CD4-positive, alpha-beta T cell (primary cell): ENCODE measurements at regions not wholly inside any gene's neighbourhood (a gene's known extent, or its start where the extent isn't known, plus 50 kb on each side); places are given as distances from the start of the nearest gene placed in this dataset.

Experiments
- ATAC-seq: fragments of 200-7000 bp; cut with Tn5 transposase; one replicate; pipeline ENCODE4 v1.10.0; 2022; ENCODE audit warnings: mild to moderate bottlenecking; ENCODE audit not compliant: poor library complexity
- CTCF ChIA-PET: fragments of 350-600 bp; sonication (Branson Sonifier 250); formaldehyde crosslinking; loops from one replicate; lab custom pipeline; 2021; ENCODE audit warnings: antibody characterized with exemption, inconsistent platforms; lab: Charles Lee
- POLR2A ChIA-PET: fragments of 350-600 bp; sonication (Branson Sonifier 250); formaldehyde crosslinking; loops from one replicate; lab custom pipeline; 2021; ENCODE audit warnings: antibody characterized with exemption, inconsistent platforms; lab: Charles Lee
- DNase-seq, 14 experiments: peaks; one replicate each; pipeline ENCODE4 v3.0.0-alpha.2; 2013 to 2020; ENCODE audit warnings: mixed read lengths in 2 of 14
- H3K27ac ChIP-seq, 2 donors: one replicate each; pipeline versions ENCODE4 v1.5.1 to v1.7.0; 2013; ENCODE audit warnings: low read length in 2 of 2, low read depth in 1 of 2, mild to moderate bottlenecking in 1 of 2
- H3K27me3 ChIP-seq, 2 experiments: 1 replicate in 1 of 2; 2 replicates in 1 of 2; pipeline versions ENCODE4 v1.6.1 to v1.7.0; 2013; ENCODE audit warnings: low read length in 2 of 2, control low read depth in 1 of 2, mild to moderate bottlenecking in 1 of 2, moderate library complexity in 1 of 2; ENCODE audit not compliant: insufficient read depth in 2 of 2, control insufficient read depth in 1 of 2
- H3K36me3 ChIP-seq: one replicate; pipeline ENCODE4 v1.6.1; 2013; ENCODE audit warnings: low read length, control low read depth; ENCODE audit not compliant: insufficient read depth
- H3K4me1 ChIP-seq: one replicate; pipeline ENCODE4 v1.6.1; 2013; ENCODE audit warnings: low read length, control low read depth; ENCODE audit not compliant: insufficient read depth
- H3K4me3 ChIP-seq: one replicate; pipeline ENCODE4 v1.5.1; 2013; ENCODE audit warnings: mild to moderate bottlenecking, low read length, moderate library complexity
- H3K9me3 ChIP-seq, 2 experiments: 1 replicate in 1 of 2; 2 replicates in 1 of 2; pipeline versions ENCODE4 v1.6.1 to v1.7.0; 2013; ENCODE audit warnings: low read length in 2 of 2, mild to moderate bottlenecking in 2 of 2, control low read depth in 1 of 2, moderate library complexity in 1 of 2; ENCODE audit not compliant: control insufficient read depth in 1 of 2, insufficient read depth in 1 of 2
- H3K27ac Mint-ChIP-seq: one replicate; pipeline ENCODE4 v1.8.0; 2020; ENCODE audit warnings: mixed read lengths
- H3K27me3 Mint-ChIP-seq: one replicate; pipeline ENCODE4 v1.8.0; 2021; ENCODE audit warnings: mixed read lengths
- H3K36me3 Mint-ChIP-seq: one replicate; pipeline ENCODE4 v1.8.0; 2021; ENCODE audit warnings: low read depth, mixed read lengths
- H3K4me1 Mint-ChIP-seq: one replicate; pipeline ENCODE4 v1.8.0; 2021; ENCODE audit warnings: low read depth, mixed read lengths
- H3K4me3 Mint-ChIP-seq: one replicate; pipeline ENCODE4 v1.8.0; 2020; ENCODE audit warnings: mild to moderate bottlenecking, mixed read lengths
- H3K9me3 Mint-ChIP-seq: one replicate; pipeline ENCODE4 v1.8.0; 2020; ENCODE audit warnings: mixed read lengths
- intact Hi-C, 2 experiments: fragments of 100-400 bp; cut with DNase I in 1 of 2; cut with micrococcal nuclease in 1 of 2; formaldehyde crosslinking; loops; one replicate each; pipeline versions ENCODE4 v1.15.1 to v1.9.0; 2023 to 2025; cut with DNase I, micrococcal nuclease
- TF ChIP-seq, protein P1 (sequence below): fragments of 200-600 bp; IDR thresholded peaks from one replicate; pipeline ENCODE4 v1.8.0; 2022; ENCODE audit warnings: antibody characterized with exemption, mild to moderate bottlenecking

DNA sequence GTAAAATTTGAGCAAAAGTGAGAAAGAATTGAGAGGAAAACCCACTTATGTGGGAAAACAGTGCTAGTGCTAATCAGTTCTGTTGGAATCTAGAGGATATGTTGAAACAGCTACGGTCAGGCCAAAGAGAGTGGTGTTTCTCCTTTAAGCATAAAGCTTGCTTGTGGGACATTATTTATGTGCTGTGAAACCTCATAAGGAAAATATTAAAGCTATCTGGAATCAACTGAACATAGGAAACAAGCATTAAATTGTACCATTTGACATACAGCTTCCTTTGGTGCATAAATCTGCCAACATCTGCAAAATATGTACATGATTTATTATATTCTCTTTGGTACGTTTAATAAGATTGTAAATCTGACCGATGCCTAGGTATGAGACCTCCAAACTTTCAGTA is 182.5 kb upstream of the PDE10A start:
- POLR2A ChIA-PET, result no interaction called here
- CTCF ChIA-PET, result no interaction called here

DNA sequence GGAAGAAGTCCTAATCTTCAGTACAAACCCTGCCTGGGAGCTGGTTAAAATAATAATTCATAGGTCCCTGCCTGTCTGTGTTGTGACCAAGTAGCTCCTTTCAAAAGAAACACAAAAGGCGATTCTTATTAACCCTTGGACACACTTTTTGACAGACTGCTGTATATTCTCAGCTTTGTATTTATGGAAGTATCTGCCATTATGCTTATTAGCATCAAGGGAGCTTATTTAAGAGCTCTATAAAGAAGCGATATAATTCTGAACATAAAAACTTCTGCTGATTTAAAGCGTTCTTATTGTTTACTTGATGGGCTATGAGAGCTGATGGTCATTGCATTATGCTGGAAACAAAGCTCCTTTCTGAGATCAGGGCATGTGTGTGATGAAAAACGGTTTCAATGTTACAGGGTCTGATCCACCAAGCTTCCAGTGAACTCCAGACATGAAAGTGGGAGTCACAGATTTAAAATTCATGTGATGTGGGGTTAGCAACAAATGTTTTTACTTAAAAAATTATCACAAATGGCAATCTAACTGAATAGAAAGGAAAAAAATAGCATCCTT is 181.8 kb upstream of the PDE10A start:
- DNase-seq (no peak), ATAC-seq (no peak)
- ChIA-PET POLR2A (no interaction called here), CTCF (no interaction called here)
- no peak overlapping the region for H3K27ac Mint-ChIP-seq
- Histone ChIP-seq H3K27me3 (peaks cover 37 to 51% of the 10 kb centered on the region in 2 experiments), H3K4me3 (no peak overlapping the region), H3K9me3 (peaks cover 0 to 12% of the 10 kb centered on the region in 2 experiments), H3K4me1 (peaks cover 4% of the 10 kb centered on the region), H3K36me3 (no peaks in the 10 kb centered on the region), H3K27ac (no peak overlapping the region)
- no peaks in the 10 kb centered on the region for H3K9me3 Mint-ChIP-seq
- no peaks in the 10 kb centered on the region for H3K36me3 Mint-ChIP-seq
- intact Hi-C loops, result no loop called here
- TF ChIP-seq, protein P1, sequence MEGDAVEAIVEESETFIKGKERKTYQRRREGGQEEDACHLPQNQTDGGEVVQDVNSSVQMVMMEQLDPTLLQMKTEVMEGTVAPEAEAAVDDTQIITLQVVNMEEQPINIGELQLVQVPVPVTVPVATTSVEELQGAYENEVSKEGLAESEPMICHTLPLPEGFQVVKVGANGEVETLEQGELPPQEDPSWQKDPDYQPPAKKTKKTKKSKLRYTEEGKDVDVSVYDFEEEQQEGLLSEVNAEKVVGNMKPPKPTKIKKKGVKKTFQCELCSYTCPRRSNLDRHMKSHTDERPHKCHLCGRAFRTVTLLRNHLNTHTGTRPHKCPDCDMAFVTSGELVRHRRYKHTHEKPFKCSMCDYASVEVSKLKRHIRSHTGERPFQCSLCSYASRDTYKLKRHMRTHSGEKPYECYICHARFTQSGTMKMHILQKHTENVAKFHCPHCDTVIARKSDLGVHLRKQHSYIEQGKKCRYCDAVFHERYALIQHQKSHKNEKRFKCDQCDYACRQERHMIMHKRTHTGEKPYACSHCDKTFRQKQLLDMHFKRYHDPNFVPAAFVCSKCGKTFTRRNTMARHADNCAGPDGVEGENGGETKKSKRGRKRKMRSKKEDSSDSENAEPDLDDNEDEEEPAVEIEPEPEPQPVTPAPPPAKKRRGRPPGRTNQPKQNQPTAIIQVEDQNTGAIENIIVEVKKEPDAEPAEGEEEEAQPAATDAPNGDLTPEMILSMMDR, result no peak
- no peak overlapping the region for H3K4me3 Mint-ChIP-seq
- H3K27me3 Mint-ChIP-seq, result peaks cover 62% of the 10 kb centered on the region
- H3K4me1 Mint-ChIP-seq, result peaks cover 4% of the 10 kb centered on the region

More for the DNA sequence above, 182.5 kb upstream of the PDE10A start:
- intact Hi-C loops, result no loop called here
- peaks cover 37 to 56% of the 10 kb centered on the region in 2 experiments for H3K27me3 ChIP-seq
- peaks cover 0 to 12% of the 10 kb centered on the region in 2 experiments for H3K9me3 ChIP-seq
- no peaks in the 10 kb centered on the region for H3K36me3 Mint-ChIP-seq
- TF ChIP-seq, protein P1, result no peak
- no peak overlapping the region for H3K27ac ChIP-seq
- peaks cover 10% of the 10 kb centered on the region for H3K4me1 Mint-ChIP-seq
- no peaks in the 10 kb centered on the region for H3K9me3 Mint-ChIP-seq
- ATAC-seq (no peak), DNase-seq (no peak)
- peaks cover 10% of the 10 kb centered on the region for H3K4me1 ChIP-seq
- no peak overlapping the region for H3K4me3 Mint-ChIP-seq
- H3K27me3 Mint-ChIP-seq, result peaks cover 63% of the 10 kb centered on the region
- H3K36me3 ChIP-seq, result no peaks in the 10 kb centered on the region
- no peak overlapping the region for H3K4me3 ChIP-seq
- H3K27ac Mint-ChIP-seq, result no peak overlapping the region

DNA sequence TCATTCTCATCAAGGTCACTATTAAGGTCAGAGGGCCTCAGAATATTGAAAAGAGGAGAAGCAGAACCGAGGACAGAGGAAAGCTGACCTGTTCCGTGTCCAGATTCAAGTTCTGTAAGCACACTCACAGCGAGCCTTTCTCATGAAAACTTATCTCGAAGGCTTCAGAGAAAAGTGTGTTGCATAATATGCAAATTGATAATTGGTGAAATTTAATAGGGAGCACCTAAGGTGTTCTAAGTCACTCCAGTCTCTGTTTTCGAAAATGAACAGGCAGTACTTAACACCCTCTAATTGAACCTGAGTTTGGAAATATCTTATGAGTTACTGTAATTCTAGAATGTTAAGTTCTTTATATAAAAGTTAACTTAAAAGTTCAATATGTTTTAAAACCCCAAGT is 181.2 kb upstream of the PDE10A start:
- Histone ChIP-seq H3K4me1 (no peaks in the 10 kb centered on the region), H3K36me3 (no peaks in the 10 kb centered on the region), H3K27ac (no peak overlapping the region), H3K4me3 (no peak overlapping the region), H3K9me3 (peaks cover 0 to 12% of the 10 kb centered on the region in 2 experiments), H3K27me3 (peaks cover 33 to 45% of the 10 kb centered on the region in 2 experiments)
- ChIA-PET CTCF (no interaction called here), POLR2A (no interaction called here)
- DNase-seq, result no peak
- Mint-ChIP-seq H3K4me1 (no peaks in the 10 kb centered on the region), H3K9me3 (no peaks in the 10 kb centered on the region), H3K36me3 (no peaks in the 10 kb centered on the region), H3K4me3 (no peak overlapping the region), H3K27ac (no peak overlapping the region), H3K27me3 (peaks cover 56% of the 10 kb centered on the region)
- no peak for ATAC-seq
- intact Hi-C loops, result no loop called here
- TF ChIP-seq, protein P1, result no peak
